Kidney glomerular epithelial cell (primary cell): ENCODE measurements at regions not wholly inside any gene's neighbourhood (a gene's known extent, or its start where the extent isn't known, plus 50 kb on each side); places are given as distances from the start of the nearest gene placed in this dataset.
"Not testable (repeated sequence)": the region's sequence is repeated elsewhere in the genome, so short reads cannot be mapped to it uniquely, and the experiment has no call there.

ENCODE experiments used
- DNase-seq: peaks from one replicate; lab custom pipeline; 2025; lab: John Stamatoyannopoulos, UW

DNA sequence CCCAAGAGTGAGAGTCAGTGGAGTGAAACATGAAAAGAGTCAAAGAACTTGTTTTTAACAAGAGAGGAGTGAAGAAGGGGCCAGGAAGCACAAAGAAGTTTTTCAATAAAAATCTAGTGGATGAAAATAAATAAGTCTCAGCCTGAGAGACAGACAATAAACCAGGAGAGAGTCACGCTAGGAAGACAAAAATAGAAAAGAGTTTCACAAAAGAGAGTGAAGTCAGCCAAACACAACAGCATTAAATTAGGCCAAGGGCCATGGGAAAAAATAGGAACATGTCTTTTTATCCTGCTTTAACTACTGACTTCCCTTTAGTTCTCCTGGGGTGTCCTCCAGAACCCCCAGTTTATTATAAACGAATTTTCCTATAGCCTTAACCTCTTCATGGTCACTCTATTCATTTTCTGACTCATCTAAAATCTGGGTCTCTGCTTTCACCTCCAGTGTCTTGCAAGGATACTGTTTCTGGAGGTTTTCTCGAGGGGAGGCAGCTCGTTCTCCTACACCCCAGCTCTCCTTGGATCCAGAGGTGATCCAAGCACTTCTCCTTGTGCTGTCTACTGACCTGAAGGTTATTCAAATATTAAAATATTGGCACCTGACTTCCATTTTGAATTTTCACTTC is 571.5 kb upstream of the PPP2R3A start:
- no peak for DNase-seq

DNA sequence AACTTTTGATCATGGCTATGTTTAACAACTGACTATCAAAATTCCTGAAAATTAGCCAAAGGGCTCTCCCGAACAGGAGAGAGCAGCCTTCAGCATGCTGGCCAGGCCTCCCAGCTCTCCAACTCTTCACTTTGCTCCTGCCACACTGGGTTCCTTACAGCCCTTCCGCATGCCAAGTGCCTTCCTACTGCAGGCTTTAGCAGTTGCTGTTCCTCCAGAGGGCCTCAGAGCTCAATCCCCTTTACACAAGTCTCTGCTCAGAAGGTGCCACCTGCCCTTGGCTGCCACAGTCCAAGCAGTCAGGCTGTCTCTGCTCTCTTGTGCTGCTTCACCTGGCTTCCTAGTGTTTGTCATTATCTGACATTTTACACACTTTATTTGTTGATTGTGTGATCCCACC is 553.1 kb upstream of the PPP2R3A start:
- DNase-seq = no peak

DNA sequence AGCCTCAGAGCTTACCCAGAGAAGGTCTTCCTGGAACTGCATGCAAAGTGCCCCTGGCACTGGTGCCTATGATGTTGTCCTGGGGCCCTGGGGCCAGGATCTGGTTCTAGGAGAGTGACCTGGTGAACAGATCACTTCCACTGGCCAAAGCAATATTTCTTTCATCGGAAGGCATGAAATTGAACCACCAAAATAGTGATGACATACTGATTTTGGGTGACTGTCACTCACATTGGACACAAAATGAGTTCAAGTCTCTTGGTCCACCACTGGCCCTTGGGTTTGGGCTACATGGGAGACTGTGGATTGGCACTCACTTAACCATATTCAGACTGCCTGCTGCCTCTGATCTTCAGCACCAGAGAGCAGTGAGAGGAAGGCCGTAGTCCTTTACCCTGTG is 549.3 kb upstream of the PPP2R3A start:
- no peak for DNase-seq

DNA sequence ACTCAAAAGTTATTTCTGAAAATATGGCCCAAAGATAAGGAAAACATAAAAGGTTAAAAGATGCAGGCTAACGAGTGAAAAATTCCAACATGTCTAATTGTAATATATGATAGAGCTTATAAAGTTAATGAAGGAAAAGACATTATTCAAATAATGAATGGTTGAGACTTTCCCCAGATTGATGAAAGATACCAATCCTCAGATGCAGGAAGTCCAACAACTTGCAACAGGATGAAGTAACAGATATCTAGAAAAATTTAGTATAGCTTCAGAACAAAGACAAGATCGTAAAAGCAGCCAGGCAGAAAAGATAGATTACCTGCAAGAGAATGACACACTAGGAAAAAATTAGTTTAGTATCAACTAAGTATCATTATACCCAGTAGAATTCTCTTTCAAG is 546.4 kb upstream of the PPP2R3A start:
- DNase-seq = no peak

DNA sequence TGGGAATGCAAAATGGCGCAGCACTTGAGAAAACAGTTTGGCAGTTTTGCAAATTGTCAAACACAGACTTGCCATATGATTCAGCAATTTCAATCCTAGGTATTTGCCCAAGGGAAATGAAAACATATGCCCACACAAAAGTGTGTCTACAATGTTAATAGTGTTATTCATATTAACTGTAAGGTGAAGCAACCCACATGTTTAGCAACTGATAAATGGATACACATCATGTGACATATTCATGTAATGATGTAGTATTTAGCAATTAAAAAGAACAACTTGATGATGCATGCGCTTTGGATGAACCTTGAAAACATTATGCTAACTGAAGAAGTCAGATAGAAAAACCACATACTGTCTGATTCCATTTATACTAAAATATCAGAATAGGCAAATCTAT is 539.0 kb upstream of the PPP2R3A start:
- DNase-seq = no peak

DNA sequence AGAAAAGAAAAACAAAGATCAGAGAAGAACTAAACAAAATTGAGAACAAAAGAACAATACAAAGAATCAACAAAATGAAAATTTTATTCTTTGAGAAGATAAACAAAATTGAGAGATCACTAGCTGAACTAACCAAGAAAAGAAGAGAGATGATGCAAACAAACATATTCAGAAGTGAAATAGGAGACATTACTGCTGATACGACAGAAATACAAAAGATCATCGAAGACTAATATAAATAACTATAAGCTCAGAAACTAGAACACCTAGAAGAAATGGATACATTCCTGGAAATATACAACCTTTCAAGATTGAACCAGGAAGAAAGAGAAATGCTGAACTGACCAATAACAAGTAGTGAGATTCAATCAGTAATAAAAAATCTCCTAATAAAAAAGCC is 533.1 kb upstream of the PPP2R3A start:
- DNase-seq = no peak

DNA sequence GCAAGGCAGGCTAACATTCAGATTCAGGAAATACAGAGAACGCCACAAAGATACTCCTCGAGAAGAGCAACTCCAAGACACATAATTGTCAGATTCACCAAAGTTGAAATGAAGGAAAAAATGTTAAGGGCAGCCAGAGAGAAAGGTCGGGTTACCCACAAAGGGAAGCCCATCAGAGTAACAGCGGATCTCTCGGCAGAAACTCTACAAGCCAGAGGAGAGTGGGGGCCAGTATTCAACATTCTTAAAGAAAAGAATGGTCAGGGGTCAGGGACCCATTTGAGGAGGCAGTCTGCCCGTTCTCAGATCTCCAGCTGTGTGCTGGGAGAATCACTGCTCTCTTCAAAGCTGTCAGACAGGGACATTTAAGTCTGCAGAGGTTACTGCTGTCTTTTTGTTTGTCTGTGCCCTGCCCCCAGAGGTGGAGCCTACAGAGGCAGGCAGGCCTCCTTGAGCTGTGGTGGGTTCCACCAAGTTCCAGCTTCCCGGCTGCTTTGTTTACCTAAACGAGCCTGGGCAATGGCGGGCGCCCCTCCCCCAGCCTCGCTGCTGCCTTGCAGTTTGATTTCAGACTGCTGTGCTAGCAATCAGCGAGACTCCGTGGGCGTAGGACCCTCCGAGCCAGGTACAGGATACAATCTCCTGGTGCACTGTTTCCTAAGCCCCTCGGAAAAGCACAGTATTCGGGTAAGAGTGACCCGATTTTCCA is 526.5 kb upstream of the PPP2R3A start:
- not testable (repeated sequence) for DNase-seq

DNA sequence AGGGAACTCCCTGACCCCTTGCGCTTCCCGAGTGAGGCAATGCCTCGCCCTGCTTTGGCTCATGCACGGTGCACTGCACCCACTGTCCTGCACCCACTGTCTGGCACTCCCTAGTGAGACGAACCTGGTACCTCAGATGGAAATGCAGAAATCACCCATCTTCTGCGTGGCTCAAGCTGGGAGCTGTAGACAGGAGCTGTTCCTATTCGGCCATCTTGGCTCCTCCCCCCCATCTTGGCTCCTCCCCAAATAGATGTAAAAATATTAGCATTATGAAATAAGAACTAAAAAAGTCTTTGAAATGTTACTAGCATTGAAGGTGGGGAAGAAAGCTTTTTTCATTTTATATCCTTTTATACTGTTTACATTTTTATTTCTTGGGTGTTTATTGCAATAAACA is 525.9 kb upstream of the PPP2R3A start:
- not testable (repeated sequence) for DNase-seq

DNA sequence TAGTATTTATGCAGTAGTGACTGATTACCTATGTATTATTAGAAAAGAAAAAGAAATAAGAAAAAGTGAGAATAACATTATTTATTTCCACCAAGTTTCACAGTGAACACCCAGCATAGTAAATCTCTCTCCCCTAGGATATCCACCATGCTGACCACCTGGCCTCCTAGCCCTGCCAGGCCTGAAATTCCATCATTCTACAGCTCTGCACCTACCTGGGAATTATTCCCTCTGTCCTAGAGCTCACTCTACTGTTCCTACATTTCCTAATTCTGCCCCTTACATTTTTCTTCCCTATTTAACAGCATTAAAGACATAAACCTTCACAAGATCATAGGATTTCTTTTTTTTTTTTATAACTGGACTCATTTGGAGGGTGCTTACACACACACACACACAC is 525.3 kb upstream of the PPP2R3A start:
- DNase-seq = no peak

DNA sequence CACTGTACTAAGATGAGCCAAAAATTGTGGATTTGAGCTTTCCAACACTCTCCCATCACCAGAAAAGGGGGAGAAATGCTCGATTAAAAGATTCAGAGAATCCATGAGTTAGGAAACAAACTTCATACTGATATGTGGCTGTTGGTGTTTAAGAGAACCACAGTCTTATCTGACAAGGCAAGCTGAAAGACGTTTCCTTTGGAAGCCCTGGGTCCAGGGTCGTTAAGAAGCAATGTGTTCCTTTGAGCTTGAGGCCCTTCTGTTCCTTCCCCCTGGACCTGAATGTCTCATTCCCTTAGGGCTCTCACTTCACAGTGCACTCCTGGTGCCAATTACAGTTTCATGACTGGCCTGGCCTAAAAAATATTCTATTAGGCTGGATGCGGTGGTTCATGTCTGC is 524.8 kb upstream of the PPP2R3A start:
- no peak for DNase-seq

DNA sequence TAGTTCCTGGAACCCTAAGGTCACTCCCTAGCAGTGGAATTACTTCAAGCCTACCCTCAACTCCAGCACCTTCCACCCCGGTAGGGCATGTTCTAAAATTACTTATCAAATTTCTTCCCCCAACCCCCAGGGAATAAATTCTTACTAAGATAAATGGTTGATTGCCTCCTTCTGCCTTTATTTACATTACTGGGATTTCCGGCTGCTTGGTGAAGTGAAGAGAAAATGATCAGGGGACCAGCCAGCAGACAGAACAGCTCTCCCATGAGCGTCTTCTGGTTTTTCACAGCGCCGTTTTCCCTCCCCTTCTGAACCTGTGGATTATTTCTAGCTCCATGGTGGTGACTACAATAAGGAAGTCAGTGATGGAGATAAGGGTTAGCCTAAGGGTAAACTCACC is 521.5 kb upstream of the PPP2R3A start:
- DNase-seq = no peak

DNA sequence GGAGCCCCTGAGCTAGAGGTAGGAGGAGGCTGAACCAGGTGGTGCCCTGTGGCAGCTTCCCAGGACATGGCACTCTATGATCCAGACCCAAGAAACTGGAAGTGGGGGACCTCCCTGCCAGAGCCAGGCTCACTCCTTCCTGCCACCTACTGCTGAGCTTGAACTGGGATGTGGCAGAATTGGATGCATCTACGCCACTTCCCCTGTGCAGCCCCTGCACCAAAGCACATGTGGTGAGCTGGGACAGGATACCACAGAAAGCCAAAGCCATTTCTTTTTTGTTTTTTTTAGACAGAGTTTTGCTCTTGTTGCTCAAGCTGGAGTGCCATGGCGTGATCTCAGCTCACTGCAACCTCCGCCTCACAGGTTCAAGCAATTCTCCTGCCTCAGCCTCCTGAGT is 518.0 kb upstream of the PPP2R3A start:
- no peak for DNase-seq

DNA sequence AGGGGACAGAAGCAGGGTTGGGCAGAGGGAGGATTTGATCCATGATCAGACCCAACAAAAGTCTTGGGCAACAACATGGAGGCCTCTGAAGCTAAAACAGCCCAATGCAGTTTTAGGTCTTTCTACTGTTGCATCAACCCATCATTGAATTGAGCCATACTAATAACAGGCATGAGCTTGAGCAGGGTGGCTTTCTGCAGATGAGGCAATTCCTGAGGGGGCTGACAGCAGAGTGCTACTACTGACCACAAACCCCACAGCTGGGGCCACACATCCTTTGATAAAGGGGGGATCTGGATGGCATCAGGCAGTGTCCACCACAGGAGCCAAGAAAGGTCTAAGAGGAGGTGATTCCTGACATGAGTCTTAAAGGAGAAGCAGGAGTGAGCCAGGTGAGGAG is 517.0 kb upstream of the PPP2R3A start:
- no peak for DNase-seq

DNA sequence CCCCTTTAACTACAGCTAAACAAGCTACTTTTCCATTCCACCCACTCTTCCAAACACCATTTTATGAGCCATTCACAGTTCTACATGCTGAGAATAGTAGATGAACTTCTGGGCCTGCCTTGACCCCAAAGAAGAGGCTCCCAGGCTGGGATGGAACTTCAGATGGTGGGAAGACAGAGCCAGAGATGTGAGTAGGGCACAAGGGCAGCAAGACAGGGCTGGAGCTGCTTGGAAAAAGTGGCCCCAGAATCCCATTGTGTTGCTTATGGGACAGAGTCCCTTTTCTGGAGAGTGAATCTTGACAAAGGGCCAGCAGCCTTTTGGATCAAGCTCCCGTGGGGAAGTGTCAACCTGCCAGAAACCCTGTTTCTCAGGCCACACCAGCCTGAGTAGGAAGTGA is 516.5 kb upstream of the PPP2R3A start:
- no peak for DNase-seq

DNA sequence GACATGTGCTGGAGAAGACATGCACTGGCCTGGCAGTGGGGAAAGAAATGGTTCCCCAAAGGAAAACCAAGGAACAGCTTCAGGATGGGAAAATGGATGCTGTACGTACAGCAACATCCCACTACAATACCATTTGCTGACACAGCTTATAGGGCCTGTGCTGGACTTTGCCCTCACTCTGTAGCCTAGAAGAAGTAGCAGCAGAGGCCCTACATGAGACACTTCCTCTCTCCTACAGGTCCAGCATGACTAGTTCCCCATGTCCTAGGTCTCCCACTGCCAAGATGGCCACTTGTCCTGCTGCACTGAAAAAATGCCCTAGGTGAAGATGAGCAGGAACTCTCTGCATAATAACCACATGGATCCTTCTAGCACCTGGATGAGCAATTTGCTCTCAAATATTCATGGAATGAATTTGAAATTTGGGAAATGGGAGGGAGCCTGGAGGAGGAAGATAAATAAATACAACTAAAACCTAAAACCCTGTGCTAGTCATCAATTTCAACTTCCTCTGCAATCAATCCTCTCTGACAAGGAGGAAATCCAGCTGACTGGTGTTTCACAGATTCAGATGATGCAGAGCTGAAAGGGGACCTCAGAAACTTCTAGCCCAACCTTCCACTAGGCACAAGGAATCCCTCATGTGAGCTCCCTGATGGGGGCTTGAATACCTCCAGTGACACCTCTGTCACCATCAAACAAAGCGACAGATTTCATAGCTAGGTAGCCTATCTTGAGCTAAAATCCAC is 514.3 kb upstream of the PPP2R3A start:
- no peak for DNase-seq

DNA sequence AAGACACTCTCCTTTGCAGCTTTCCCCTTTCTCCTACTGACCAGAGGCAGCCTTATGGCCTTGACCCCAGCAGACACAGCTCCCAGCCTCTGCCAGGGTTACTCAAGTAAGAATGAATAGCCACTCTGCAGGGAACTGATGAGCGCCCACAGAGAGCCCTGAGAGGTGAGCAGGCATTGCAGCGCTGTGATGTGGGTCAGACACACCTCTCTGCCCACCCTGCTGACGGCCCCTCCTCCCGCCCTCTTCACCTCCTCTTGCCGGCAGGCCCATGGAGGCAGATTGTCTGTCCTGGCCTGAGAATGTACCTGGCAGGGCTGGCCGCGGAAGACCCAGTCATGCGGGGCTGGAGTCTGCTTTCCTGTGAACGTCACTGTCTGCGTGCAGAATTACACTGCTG is 512.6 kb upstream of the PPP2R3A start:
- no peak for DNase-seq

DNA sequence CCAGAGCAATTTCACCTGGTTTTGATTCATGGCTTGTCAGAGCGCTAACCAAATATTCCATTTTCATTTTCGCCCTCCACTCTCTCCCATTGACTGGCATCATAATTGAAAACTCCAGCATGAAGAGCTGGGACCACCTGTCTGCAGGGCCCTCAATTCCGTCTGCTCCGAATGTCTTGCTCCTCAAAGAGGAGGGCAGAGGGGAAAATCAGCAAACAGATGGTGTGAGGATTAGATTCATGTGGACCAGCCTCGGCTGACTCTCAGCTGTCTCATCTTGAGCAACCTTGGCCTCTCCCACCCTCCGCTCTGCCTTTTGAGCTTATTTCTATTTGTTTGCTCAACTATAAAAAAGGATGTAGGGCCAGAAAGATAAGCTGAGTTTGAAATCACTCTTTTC is 512.2 kb upstream of the PPP2R3A start:
- no peak for DNase-seq

DNA sequence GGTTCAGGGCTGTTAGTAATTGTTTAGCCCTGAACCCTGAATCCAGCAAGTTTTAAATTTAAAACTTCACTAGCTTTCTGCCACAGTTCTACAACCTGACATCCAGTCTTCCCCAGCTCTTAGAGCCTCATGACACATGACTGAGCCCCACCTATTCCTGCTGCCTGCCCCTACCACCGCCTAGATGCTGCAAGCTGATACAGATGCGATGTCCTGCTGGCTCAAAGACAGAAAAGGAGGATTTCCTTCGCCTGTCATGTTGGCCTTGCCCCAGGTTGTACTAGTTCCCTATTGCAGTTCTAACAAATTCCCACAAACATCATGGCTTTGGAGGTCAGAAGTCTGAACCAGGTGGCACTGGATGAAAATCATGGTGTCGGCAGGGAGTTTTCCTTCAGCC is 510.6 kb upstream of the PPP2R3A start:
- no peak for DNase-seq

DNA sequence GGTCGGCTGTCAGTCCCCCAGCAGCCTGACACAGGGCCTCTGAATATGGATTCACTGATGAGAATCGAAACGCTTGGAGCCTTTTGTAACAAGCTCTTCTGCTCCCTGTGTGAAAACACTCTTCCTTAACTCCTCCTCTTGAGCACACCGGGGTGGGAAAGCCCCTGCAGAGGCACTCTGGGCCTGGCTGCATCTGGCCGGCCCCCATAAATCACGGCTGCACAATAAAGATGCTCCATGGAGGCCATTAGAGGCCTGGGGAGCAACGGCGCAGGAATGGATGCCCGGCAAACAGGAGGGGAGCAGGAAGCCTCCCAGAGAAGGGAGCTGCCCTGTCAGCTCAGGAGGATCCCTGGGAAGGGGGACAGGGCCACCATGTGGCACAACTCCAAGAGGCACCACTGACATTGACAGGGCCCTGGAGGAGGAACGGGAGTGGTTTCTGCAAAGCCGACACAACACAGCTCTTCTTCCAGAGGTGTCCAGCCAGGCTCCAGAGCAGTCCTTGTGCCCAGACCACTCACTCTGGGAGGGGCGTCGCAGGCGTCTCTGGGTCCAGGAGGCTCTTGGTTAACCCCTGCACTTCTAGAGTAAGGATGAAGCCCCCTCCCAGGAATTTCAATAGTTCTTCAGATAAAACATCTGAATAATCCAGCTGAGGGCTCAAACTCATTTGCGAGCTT is 509.3 kb upstream of the PPP2R3A start:
- no peak for DNase-seq

DNA sequence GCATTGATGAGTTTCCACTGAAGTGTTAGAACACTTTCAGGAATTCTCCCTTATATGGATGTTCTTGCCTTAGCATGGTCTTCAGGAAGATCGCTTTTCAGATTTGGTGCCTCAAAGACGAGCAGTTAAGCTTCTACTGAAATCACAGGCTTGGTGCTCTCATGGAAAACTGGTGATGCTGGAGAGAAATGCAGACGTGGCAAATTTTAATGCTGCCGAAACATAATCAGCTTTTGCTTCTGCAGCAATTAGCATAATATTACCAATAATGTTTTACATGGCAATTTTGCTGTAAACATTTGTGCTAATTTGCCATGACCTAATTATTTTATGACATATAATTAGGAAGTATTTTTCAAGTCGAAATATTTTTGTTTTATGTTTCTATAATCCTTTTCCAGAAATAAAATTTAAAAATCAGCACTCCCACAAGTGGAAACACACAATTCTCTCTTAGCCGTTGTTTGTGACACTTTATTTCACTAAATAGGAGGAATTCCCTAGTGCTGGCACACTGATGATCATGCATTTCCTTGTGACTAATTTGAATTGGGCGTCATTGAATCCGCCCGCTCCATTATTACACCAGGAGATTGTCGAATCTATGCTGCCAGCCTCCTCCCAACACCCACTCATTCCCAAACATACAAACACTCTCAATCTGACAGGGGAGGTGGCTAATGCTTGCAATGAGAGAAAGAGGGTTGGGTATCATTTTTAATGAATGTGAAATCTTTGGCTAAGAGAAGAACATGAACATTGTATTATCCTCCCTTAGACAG is 506.8 kb upstream of the PPP2R3A start:
- DNase-seq = no peak

DNA sequence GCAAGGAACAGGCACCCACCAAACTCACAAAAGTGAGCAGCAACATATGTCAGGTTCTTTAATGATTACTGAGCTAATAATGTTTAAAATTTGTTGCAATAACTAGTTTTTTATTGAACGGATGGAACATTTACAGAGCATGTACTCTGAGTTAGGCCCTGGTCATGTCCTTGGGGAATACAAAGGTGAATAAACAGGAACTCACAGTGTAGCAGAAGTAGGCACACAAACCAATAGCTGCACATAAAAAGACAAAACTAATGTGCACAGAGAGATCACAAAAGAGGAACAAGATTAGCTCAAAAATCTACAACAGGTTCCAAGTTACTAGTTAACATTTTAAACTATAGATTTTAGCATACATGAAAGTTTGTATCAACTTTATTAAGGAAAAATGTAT is 505.3 kb upstream of the PPP2R3A start:
- DNase-seq = no peak

DNA sequence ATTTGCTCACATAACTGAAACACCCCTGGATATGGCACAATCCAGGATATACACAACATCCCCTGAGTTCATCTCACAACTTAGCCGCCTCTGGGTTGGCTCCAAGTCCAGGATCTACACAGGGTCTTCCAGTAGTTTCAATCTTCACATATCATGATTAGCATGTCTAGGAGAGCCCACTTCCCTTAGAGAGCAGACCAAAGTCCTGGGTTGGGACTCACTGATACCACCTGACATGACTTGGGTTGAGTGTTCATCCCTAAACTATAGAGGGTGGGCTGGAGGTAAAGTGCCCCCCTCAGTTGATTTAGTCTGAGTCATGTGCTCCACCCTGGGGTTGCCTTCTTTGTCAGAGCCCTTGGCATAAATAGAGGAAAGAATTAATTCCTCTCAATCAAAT is 493.6 kb upstream of the PPP2R3A start:
- DNase-seq = no peak
